Astrocyte of the spinal cord (primary cell): ENCODE measurements at regions not wholly inside any gene's neighbourhood (a gene's known extent, or its start where the extent isn't known, plus 50 kb on each side); places are given as distances from the start of the nearest gene placed in this dataset.
A peak's percentile ranks its signal among the peaks of the same experiment; 100 is the strongest.

ENCODE experiments used
- DNase-seq: peaks from one replicate; pipeline ENCODE4 v3.0.0; 2011; ENCODE audit warnings: low read depth, low spot score
- H3K4me3 ChIP-seq: 2 replicates; pipeline ENCODE4 v1.5.1; 2011; ENCODE audit warnings: low read depth, mild to moderate bottlenecking, low read length, moderate library complexity
- in situ Hi-C: cut with HindIII; loops from 2 replicates; pipeline ENCODE4 v1.10.0; 2017; ENCODE audit warnings: low sequenced_read_pairs
- TF ChIP-seq, protein P1 (sequence below): IDR thresholded peaks from 2 replicates; pipeline ENCODE4 v1.5.1; 2012; ENCODE audit warnings: low read depth, mild to moderate bottlenecking, low read length, inconsistent platforms

DNA sequence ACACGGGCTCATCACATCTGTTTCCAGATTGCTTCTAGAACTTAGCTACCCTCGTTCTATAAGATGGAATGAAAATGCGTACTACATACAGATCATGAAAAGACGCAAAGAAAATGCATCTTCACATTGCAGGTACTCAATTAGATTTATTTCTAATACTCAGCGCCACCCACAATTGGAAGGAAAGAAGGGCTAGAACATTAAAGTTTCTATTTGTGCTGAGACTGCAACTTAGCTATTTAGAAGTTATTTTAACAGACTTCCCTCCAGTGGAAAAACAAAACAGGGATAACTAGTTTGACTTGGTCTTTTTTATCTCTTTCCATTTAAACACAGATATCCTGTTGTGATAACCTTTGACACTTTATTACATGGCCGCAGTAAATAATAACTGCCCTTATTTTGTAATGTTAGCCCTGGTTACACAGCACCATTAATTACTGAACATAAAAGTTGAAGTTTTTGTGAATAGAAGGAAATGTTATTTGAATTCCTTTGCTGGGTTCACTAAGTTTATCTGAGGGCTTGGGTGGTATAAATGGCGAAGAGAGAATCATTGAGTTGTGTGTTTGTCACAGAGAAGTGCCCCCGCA, 86.9 kb upstream of the SLC25A26 start:
- TF ChIP-seq, protein P1, sequence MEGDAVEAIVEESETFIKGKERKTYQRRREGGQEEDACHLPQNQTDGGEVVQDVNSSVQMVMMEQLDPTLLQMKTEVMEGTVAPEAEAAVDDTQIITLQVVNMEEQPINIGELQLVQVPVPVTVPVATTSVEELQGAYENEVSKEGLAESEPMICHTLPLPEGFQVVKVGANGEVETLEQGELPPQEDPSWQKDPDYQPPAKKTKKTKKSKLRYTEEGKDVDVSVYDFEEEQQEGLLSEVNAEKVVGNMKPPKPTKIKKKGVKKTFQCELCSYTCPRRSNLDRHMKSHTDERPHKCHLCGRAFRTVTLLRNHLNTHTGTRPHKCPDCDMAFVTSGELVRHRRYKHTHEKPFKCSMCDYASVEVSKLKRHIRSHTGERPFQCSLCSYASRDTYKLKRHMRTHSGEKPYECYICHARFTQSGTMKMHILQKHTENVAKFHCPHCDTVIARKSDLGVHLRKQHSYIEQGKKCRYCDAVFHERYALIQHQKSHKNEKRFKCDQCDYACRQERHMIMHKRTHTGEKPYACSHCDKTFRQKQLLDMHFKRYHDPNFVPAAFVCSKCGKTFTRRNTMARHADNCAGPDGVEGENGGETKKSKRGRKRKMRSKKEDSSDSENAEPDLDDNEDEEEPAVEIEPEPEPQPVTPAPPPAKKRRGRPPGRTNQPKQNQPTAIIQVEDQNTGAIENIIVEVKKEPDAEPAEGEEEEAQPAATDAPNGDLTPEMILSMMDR, result no peak
- no peak overlapping the region for H3K4me3 ChIP-seq
- in situ Hi-C loops, result no loop called here
- DNase-seq, result no peak

DNA sequence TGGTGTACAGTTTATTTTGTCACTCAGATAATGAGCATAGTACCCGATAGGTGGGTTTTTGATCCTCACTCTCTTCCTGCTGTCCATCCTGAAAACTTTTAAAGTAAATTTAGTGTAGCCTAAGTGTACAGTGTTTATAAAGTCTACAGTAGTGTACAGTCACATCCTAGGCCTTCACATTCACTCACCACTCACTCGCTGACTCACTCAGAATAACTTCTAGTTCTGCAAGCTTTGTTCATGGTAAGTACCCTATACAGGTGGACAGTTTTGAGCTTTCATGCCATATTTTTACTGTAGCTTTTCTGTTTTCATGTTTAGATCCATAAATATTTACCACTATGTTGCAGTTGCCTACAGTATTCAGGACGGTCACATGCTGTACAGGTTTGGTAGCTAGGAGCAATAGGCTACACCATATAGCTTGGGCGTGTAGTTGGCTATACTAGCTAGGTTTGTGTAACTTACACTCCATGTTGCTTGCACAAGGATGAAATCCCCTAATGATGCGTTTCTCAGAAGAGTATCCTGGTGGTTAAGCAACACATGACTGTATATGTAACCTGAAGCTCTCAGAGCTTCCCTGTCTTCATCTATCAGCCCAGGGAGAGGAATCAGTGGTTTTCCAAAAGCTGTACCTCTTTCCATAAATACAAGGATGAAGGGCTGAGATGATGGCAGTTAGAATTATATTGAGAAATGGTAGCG, 87.6 kb upstream of the SLC25A26 start:
- TF ChIP-seq, protein P1, result no peak
- DNase-seq, result peak; percentile 78
- in situ Hi-C loops, result no loop called here
- no peak overlapping the region for H3K4me3 ChIP-seq

GRCh38 chr3:66128623-66129022, 89.9 kb upstream of the MAGI1 start:
- in situ Hi-C loops, result no loop called here
- TF ChIP-seq, protein P1, result no peak

DNA sequence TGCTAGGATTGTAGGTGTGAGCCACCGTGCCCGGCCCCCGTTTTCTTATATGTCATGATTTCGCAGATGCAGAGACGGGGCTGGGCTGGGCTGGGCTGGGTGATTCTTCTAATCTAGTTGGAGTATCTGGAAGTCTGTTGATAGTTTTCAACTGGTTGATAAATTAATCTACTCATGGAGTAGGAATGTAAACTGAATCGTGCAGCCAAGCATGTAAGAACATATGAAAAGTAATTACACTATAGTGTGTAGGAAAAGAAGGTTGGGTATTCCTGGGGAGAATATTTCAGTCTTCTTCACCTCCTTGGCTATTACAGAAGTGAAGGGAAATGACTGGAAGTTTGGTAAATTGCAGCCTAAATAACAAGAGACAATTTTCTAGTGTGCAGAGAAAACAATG, 82.6 kb upstream of the MAGI1 start:
- TF ChIP-seq, protein P1, result no peak
- in situ Hi-C loops, result no loop called here
- DNase-seq, result peak; percentile 27
- no peak overlapping the region for H3K4me3 ChIP-seq

More at GRCh38 chr3:66128623-66129022, 89.9 kb upstream of the MAGI1 start:
- no peak for DNase-seq
- no peak overlapping the region for H3K4me3 ChIP-seq

DNA sequence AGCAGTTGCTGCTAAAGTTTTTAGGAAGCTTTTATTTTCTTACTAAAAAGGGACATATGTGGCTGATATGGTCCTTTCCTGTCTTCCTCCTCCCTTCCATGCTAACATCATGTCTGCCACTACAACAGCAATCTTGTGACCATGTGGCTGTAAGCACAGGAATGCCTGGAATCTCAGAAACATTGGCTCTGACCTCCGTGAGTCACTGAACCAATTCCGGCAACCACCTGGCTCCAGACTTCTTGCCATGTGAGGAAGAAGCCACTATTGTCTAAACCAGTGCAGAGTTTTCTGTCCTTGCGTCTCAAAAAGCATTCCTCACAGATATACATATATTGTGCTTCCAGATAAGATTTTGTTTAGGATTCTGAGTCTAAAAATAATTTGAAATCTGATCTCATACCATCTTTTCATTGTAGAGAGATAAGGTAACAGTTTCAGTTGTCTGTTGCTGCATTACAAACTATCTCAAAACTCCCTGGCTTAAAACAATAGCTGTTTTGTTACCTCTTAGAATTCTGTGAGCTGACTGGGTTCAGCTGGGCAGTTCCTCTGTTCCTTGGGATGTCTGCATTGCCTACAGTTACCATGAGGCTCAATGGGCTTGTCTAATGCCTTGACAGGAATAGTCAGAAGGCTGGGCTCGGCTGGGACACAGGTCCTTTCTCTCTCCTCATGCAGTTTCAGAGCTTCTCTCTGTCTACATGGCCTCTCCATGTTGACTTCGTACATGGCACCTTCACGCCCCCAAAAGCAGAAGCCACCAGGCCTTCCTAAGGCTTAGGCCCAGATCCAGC, 77.3 kb upstream of the MAGI1 start:
- DNase-seq, result peak; percentile 93
- no peak overlapping the region for H3K4me3 ChIP-seq
- TF ChIP-seq, protein P1, result no peak
- in situ Hi-C loops, result no loop called here

DNA sequence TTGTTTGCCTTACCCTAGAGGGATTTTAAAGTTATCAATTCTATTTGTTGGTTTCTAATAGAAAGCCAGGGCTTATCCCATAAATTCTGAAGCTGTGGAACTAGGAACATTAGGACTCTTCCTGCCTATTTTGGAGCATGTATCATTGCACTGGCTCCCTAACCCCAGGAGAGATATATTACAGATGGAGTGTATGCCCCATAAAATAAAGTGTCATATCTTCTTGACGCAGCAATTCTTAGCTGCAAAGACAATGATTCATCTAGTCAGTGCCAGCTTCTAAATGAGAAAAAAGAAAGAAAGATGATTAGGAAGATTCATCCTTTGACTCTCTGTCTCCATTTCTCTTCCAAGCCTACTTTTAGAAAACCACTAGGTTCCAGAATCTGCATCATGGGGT, 74.8 kb upstream of the MAGI1 start:
- TF ChIP-seq, protein P1, result no peak
- in situ Hi-C loops, result no loop called here
- no peak overlapping the region for H3K4me3 ChIP-seq
- DNase-seq, result no peak
